Transverse colon (tissue), 4 donors: ENCODE measurements at regions not wholly inside any gene's neighbourhood (a gene's known extent, or its start where the extent isn't known, plus 50 kb on each side); places are given as distances from the start of the nearest gene placed in this dataset.

Source experiments
- POLR2A ChIP-seq: fragments of 450-650 bp; IDR thresholded peaks from one replicate; pipeline ENCODE4 v1.6.1; 2016; ENCODE audit warnings: antibody characterized with exemption, mild to moderate bottlenecking, moderate library complexity
- POLR2AphosphoS5 ChIP-seq, 3 donors: sonication (generic); formaldehyde crosslinking; IDR thresholded peaks; one replicate each; pipeline ENCODE4 v1.6.1; 2016; ENCODE audit warnings: antibody characterized with exemption in 3 of 3
- TF ChIP-seq, protein P1 (sequence below), 5 experiments: fragments of 200-600 bp in 3 of 5; fragments of 450-650 bp in 2 of 5; sonication (generic) in 3 of 5; IDR thresholded peaks; 1 replicate in 2 of 5; 2 replicates in 3 of 5; pipeline ENCODE4 v1.5.1; 2016 to 2017; ENCODE audit warnings: antibody characterized with exemption in 5 of 5, inconsistent platforms in 3 of 5, mild to moderate bottlenecking in 2 of 5, moderate library complexity in 1 of 5

DNA sequence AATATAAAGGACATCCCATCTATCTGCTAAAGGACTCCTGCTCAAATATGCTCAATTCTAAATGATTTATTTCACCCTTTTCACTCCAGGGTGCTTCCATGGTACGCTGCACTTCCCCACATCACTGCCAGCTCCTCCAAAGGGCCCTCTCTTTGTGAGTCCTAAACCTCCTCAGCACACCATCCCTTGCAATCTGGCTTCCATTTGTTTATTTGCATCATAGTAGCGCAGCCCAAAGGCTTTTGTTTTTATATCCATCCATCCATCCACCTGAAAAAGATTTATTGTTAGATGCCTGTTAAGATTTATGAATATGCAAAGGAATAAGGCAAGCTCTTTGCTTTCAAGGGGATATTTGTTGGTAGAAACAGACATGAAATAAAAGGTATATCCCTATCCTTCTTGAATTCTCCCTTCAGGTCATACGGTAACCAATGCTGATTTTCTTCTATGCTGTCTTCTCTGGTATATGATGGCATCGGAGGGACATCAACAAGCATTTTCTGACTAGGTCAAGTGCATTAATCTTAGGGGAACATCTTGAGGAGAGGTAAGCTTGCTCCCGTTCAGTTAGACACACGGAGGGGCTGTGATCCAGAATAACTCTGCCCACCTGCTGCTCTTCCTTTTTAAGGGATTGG lies 397.6 kb downstream of the LIG4 start:
- TF ChIP-seq, protein P1, sequence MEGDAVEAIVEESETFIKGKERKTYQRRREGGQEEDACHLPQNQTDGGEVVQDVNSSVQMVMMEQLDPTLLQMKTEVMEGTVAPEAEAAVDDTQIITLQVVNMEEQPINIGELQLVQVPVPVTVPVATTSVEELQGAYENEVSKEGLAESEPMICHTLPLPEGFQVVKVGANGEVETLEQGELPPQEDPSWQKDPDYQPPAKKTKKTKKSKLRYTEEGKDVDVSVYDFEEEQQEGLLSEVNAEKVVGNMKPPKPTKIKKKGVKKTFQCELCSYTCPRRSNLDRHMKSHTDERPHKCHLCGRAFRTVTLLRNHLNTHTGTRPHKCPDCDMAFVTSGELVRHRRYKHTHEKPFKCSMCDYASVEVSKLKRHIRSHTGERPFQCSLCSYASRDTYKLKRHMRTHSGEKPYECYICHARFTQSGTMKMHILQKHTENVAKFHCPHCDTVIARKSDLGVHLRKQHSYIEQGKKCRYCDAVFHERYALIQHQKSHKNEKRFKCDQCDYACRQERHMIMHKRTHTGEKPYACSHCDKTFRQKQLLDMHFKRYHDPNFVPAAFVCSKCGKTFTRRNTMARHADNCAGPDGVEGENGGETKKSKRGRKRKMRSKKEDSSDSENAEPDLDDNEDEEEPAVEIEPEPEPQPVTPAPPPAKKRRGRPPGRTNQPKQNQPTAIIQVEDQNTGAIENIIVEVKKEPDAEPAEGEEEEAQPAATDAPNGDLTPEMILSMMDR (IDR thresholded peaks at IDR 0.05): no peak
- TF ChIP-seq POLR2AphosphoS5 (IDR thresholded peaks at IDR 0.05) (no peak), POLR2A (no peak)
